ENCODE measurements at regions not wholly inside any gene's neighbourhood (a gene's known extent, or its start where the extent isn't known, plus 50 kb on each side); places are given as distances from the start of the nearest gene placed in this dataset.
A peak's percentile ranks its signal among the peaks of the same experiment; 100 is the strongest.

DNA sequence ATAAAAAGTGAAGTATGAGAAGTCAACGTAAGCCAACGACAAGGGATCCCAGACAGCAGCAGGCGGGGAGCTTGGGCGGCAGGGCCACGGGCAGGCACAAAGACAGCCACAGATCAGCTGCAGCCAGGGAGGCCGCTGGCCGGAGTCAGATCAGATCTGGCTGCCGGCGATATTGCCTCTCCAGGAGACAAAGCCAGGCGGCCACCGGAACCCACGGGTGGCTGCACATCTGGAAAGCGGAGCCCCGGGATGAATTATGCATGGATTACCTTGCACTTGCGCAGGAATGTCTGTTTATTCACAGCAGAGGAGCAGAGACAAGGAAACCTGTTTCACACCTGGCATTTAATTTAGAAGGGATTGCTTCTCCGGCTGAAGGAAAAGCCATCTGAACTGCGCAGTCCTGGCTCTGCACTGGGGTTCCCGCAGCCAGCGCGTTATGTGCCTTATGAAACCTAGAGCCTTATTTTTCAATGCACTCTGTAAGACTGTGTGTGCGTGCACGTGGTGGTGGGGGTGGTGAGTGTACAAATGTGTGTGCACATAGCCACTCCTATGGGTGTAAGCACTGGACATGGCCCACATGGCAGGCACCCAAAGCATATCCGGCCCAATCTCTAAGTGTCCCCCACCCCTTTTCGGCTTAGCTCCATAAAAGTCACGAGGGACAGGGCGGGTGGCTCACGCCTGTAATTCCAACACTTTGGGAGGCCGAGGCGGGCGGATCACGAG lies 427.8 kb upstream of the MCTP2 start:
- TF ChIP-seq POLR2A (IDR thresholded peaks at IDR 0.05) (no peak), CTCF (IDR thresholded peaks at IDR 0.05 in 4 of 5, conservative IDR thresholded peaks at IDR 0.05 in 1 of 5) (no peak)
- intact Hi-C loops (cut with DNase I; ENCODE audit: low total_unique reads) (no loop called here), in situ Hi-C loops (cut with MboI; ENCODE audit: low sequenced_read_pairs in 4 of 4) (no loop called here)
- H3K4me3 ChIP-seq: peak overlapping the region in 1 of 4 donors; percentile 12
- DNase-seq (peak; percentile 19 to 61), ATAC-seq (peak; percentile 61 to 70)
- peak overlapping the region; percentile 38 to 56 (median 43) for H3K27ac ChIP-seq
- H3K4me1 ChIP-seq: no peaks in the 10 kb centered on the region
- no peaks in the 10 kb centered on the region for H3K27me3 ChIP-seq
- no peaks in the 10 kb centered on the region for H3K36me3 ChIP-seq
- H3K9me3 ChIP-seq: no peaks in the 10 kb centered on the region

DNA sequence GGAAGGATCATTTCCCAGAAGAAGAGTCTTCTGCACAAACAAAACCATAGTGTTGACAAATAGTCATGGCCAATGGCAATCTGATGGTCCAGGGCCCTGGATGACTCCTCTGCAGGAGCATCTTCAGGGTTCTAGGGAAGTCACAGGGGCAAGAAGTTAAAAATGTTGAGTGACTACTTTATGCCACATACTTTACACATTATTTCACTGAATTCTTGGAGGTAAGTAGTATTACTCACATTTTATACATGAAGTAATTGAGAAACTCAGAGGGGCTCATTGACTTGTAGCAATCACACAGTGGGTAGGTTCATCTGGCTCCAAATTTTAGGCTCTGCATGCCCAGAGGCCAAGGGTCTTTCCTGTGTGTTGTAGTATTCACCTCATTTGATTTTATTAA lies 430.2 kb upstream of the MCTP2 start:
- H3K36me3 ChIP-seq: no peaks in the 10 kb centered on the region
- in situ Hi-C loops (cut with MboI; ENCODE audit: low sequenced_read_pairs in 4 of 4): no loop called here
- H3K9me3 ChIP-seq: no peaks in the 10 kb centered on the region
- ATAC-seq (no peak), DNase-seq (no peak)
- H3K4me1 ChIP-seq: no peaks in the 10 kb centered on the region
- no peak overlapping the region for H3K4me3 ChIP-seq
- H3K27ac ChIP-seq: no peak overlapping the region
- no peak for TF ChIP-seq CTCF (IDR thresholded peaks at IDR 0.05 in 4 of 5, conservative IDR thresholded peaks at IDR 0.05 in 1 of 5)
- no peak for TF ChIP-seq POLR2A (IDR thresholded peaks at IDR 0.05)
- no peaks in the 10 kb centered on the region for H3K27me3 ChIP-seq
- intact Hi-C loops (cut with DNase I; ENCODE audit: low total_unique reads): no loop called here

DNA sequence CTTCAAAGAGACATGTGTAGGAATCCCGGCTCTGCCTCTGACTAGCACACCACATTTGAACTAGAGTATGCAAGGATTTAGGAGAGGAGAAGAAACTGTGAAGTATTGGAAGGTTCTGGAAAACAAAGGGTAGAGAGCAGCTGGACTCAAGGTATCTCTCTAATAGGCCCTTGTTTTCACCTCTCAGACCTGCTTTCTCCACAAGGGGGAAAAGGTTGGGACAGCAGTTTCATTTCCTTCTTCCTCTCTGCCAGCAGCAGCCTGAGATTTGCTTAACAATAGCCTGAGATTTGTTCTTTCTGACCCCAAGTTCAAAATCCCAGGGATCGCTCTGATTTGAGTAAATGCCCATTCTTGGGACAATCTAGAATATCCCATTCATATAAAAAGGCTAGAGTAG lies 430.6 kb upstream of the MCTP2 start:
- Histone ChIP-seq H3K4me1 (no peaks in the 10 kb centered on the region), H3K9me3 (no peaks in the 10 kb centered on the region), H3K4me3 (no peak overlapping the region), H3K27ac (no peak overlapping the region), H3K27me3 (no peaks in the 10 kb centered on the region), H3K36me3 (no peaks in the 10 kb centered on the region)
- ATAC-seq (no peak), DNase-seq (no peak)
- intact Hi-C loops (cut with DNase I; ENCODE audit: low total_unique reads) (no loop called here), in situ Hi-C loops (cut with MboI; ENCODE audit: low sequenced_read_pairs in 4 of 4) (no loop called here)
- TF ChIP-seq POLR2A (IDR thresholded peaks at IDR 0.05) (no peak), CTCF (IDR thresholded peaks at IDR 0.05 in 4 of 5, conservative IDR thresholded peaks at IDR 0.05 in 1 of 5) (no peak)

- no peak overlapping the region for H3K4me3 ChIP-seq
- ATAC-seq: no peak
- no peak for DNase-seq
- TF ChIP-seq POLR2A (IDR thresholded peaks at IDR 0.05): no peak
- TF ChIP-seq CTCF (IDR thresholded peaks at IDR 0.05 in 4 of 5, conservative IDR thresholded peaks at IDR 0.05 in 1 of 5): no peak
- intact Hi-C loops (cut with DNase I; ENCODE audit: low total_unique reads): no loop called here
- no peaks in the 10 kb centered on the region for H3K36me3 ChIP-seq
- in situ Hi-C loops (cut with MboI; ENCODE audit: low sequenced_read_pairs in 4 of 4): no loop called here
- no peaks in the 10 kb centered on the region for H3K9me3 ChIP-seq
- no peaks in the 10 kb centered on the region for H3K4me1 ChIP-seq
- no peaks in the 10 kb centered on the region for H3K27me3 ChIP-seq
- H3K27ac ChIP-seq: no peak overlapping the region
Measured at GRCh38 chr15:93789441-93789840, 441.9 kb upstream of the MCTP2 start.

DNA sequence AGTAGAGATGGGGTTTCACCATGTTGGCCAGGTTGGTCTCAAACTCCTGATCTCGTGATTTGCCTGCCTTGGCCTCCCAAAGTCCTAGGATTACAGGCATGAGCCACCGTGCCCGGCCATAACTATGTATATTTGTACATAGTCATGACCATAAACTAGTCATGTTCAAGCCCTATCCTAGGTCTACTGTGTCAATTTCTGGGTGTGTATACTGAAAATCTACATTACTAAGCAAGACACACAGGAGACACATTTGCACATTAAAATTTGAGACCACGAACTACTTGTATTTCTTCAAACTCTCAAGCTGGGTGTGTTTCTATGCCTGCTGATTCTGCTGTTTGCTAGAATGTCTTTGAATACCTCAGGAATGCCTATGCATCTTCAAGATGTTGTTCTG lies 451.3 kb upstream of the MCTP2 start:
- Histone ChIP-seq H3K4me3 (no peak overlapping the region), H3K27me3 (no peaks in the 10 kb centered on the region), H3K4me1 (no peaks in the 10 kb centered on the region), H3K27ac (no peak overlapping the region), H3K36me3 (no peaks in the 10 kb centered on the region), H3K9me3 (no peaks in the 10 kb centered on the region)
- DNase-seq (no peak), ATAC-seq (no peak)
- in situ Hi-C loops (cut with MboI; ENCODE audit: low sequenced_read_pairs in 4 of 4): no loop called here
- TF ChIP-seq CTCF (IDR thresholded peaks at IDR 0.05 in 4 of 5, conservative IDR thresholded peaks at IDR 0.05 in 1 of 5) (no peak), POLR2A (IDR thresholded peaks at IDR 0.05) (no peak)
- intact Hi-C loops (cut with DNase I; ENCODE audit: low total_unique reads): no loop called here

All from gastrocnemius medialis (tissue), 4 donors.